NCI-H748 treated with DMSO at 0.1 percent for 48 hours (cell line): ENCODE measurements at regions not wholly inside any gene's neighbourhood (a gene's known extent, or its start where the extent isn't known, plus 50 kb on each side); places are given as distances from the start of the nearest gene placed in this dataset.

Source experiments
- DNase-seq: peaks from one replicate; lab custom pipeline; 2025; lab: John Stamatoyannopoulos, UW

- DNase-seq = no peak
Measured at GRCh38 chr5:176733406-176734262, 76.7 kb upstream of the UNC5A start.

DNA sequence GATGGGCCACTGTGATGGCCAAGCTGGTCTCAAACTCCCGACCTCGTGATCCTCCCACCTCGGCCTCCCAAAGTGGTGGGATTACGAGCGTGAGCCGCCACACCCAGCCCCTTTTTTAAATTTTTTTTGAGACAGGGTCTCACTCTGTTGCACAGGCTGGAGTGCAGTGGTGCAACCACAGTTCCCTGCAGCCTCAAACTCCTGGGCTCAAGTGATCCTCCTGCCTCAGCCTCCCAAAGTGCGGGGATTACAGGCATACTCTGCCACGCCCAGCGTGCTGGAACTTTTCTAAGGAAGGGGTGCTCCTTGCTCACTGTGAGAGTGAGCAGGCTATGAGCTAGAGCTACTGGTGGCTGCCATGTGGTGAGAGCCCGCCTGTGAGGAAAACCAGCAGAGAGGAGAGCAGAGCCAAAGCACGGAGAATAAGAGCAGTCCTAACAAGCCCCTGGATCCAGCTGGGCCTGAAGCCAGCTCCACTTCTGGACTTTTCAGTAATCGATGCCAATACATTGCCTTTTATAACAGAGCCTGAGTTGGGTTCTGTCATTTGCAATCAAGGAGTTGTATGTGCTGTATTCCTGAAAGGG is 75.5 kb upstream of the UNC5A start:
- DNase-seq = no peak

DNA sequence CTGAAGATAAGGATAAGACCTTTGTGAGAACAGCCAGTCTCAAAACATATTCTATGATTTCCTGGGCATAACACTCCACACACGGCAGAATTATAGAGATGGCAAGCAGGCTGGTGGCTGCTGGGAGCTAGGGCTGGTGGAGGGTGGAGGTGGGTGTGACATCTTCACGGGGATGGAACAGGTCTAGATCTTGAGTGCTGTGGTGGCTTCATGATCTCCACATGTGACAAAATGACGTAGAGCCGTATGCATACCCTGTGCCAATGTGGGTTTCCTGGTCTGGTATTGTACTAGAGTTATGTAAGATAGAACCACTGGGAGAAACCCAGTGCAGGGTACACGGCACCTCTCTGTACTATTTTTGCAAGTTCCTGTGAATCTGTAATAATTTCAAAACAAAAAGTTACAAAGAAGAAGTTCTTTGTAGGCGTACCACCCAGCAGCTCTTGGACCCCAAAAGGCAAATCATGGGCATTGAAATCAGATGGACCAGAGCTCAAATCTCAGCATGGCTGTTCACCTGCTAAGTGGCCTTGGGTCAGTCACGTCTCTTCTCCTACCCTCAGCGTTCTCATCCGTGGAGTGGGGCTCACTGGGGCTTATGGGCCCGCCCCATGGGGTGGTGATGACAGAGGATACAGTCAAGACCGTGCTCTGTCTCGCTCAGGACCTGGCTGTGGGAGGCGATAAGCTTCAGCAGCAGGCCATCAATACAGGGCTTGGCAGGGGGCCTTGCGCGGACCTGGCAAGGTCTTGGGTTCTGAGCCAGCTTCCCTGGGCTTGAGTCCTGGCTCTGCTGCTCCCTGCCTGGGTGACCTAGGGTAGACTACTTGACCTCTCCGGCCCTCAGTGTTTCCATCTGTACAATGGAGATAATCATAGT is 74.7 kb upstream of the UNC5A start:
- no peak for DNase-seq

DNA sequence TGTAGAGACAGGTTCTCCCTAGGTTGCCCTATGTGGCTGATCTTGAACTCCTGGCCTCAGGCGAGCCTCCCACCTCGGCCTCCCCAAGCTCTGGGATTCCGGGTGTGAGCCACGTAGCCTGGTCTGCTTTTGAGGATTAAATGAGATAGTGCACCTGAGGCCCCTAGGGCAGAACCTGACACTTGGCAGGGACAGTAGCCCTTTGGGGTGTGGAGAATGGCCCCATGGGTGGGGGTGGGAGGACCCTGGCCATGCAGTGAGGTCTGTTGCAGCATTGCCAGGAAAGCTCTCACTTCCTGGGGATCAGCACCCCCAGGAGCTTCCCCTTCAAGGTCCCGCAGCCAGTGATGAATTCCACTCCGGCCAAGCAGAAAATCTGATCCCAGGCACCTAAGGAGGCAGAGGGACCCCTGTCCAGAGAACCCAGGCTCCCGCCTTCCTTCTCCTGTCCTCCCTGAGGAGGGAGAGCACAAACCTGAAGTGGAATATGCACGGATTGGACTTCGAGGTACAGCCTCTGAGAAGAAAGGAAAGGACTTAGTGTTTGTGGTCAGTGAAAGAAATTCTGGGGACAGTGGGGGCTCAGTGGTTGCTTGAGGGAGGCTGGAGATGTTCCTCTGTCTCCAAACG is 73.9 kb upstream of the UNC5A start:
- DNase-seq = no peak

DNA sequence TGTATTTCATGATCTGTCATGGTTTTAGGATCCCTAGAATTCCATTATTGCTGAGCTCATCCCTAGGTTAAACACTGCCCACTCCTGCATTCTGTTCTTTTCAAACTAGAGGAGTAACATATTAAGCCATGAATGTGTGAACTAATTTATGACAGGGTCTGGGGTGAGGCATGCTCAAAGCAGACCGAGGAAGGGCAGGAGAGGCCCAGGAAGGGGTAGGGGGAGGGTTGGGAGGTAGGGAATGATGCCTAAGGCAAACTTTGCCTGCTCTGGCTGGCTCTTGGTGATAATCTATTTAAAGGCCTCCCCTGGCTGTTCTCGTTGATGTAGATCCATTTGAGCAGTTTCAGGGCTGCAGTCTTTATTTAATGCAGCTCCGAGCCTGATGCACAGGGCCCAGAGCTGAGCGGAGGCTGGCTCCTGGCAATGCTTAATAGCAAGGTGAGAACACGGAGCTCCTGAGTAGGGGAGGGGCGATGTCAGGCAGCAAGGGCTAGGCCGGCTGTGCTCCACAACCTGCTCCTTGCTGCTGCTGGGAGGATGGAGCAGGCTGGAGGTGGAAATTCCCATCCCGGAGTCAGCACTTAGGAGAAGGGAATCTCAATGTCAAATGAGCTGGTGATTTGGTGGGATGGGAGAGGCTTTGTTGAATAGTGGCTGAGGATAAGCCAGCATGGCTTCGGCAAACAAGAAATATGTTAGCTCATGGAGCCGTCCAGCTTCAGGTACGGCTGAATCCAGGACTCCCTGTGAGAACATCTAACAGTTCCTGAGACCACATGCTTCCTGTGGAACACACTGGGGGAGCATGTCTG is 73.2 kb upstream of the UNC5A start:
- no peak for DNase-seq

GRCh38 chr5:176737746-176738636 is 72.4 kb upstream of the UNC5A start:
- no peak for DNase-seq

DNA sequence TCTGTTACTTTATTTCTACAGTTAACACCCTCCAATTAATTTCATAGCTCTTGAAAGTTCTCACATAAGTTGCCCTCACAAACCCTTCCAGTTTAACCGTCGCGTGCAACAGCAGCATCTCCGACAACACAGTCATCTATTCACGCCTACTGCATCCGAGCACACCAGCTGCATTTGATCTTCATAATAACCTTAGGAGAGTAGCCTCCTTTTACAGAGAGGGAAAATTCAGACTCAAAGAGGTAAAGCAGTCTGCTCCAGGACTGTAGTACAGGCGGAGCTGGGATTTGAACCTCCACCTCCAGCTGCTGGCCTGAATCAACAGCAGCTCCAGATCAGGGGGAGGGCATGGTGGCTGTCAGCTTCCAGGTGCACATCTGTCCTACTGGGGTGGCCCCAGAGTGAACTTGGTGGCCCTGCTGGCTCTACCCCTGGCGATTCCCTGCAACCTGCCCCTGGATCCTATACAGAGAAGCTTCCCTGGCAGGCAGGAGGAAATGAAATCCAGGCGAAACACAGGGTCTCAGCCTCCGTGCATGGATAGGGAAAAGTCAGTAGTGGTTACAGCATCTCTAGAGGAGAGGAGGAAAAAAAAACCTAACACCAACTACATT is 71.6 kb upstream of the UNC5A start:
- no peak for DNase-seq

GRCh38 chr5:176739461-176740051 is 70.8 kb upstream of the UNC5A start:
- no peak for DNase-seq

- no peak for DNase-seq
Measured at GRCh38 chr5:176740131-176740701, 70.1 kb upstream of the UNC5A start.

GRCh38 chr5:176740702-176741496 is 69.5 kb upstream of the UNC5A start:
- DNase-seq = no peak

DNA sequence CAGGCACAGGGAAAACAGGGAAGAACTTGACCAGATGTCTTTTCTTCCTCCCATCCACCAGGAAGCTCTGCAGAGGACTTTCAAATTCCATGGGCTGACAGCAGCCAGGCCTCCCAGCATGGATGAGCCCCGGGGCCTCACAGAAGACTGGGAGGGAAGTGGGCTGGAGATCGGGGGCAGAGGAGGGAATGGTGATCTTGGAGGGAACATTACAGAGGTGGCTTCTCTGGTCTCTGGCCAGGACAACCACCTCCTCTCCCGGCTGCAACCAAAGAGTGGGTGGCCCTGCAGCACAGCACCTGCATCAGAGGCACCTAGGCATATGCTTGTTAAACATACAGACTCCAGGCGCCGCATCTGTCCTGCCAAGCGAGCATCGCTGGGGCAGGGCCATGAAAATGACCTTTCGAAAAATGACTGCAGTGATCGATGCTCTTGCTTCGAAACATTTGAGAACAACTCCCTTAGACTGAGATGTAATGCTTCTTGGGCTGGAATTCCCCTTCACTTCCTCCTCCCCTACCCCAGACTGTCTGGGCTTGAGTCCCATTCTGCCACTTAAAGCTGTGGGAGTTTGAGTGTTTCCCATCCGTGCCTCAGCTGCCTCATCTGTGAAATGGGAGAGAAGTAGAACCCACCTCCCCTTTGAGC is 68.7 kb upstream of the UNC5A start:
- DNase-seq = no peak

GRCh38 chr5:176742246-176743105 is 67.9 kb upstream of the UNC5A start:
- DNase-seq = no peak

- peak; percentile 53 for DNase-seq
Measured at GRCh38 chr5:176743136-176743861, 67.1 kb upstream of the UNC5A start.

DNA sequence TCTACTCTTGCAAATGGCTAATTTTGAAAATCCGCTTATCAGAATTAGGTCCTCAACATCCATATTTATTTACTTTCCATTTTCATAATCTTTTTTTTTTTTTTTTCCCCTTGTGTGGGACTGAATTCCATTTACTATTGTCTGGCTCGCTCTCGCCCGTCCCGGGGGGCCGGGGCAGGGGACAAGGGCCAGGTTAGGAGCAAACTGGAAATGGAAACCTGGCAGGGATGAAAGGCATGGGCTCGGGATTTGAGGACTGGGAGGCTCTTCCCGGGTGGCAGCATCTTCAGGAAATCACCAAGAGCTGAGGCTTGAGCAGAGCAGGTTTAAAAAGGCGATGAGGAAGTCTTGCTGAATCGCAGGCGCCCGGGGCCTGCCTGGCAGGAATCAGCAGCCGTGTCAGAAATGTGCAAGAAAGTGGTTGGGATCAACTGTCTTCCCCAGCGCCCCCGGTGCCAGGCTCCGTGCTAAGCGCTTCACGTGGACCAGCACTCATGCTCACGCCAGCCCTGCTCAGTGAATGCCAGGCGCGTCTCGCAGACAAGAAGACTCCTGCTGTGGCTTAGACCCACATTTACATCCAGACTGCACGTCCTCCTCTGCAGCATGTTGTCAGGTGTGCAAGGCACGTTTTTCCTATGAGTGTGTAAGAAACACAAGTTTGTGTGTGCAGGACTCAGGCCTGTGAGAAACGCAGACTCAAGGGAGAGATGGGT is 66.3 kb upstream of the UNC5A start:
- no peak for DNase-seq

- DNase-seq = no peak
Measured at GRCh38 chr5:176744584-176744965, 65.8 kb upstream of the UNC5A start.
